GM18519 (cell line): ENCODE measurements at regions not wholly inside any gene's neighbourhood (a gene's known extent, or its start where the extent isn't known, plus 50 kb on each side); places are given as distances from the start of the nearest gene placed in this dataset.

ENCODE experiments used
- ATAC-seq: cut with Tn5 transposase; IDR thresholded peaks from one replicate; pipeline ENCODE4 v1.9.1; 2021; ENCODE audit warnings: mild to moderate bottlenecking, moderate library complexity; ENCODE audit not compliant: unreplicated experiment, low FRiP score

DNA sequence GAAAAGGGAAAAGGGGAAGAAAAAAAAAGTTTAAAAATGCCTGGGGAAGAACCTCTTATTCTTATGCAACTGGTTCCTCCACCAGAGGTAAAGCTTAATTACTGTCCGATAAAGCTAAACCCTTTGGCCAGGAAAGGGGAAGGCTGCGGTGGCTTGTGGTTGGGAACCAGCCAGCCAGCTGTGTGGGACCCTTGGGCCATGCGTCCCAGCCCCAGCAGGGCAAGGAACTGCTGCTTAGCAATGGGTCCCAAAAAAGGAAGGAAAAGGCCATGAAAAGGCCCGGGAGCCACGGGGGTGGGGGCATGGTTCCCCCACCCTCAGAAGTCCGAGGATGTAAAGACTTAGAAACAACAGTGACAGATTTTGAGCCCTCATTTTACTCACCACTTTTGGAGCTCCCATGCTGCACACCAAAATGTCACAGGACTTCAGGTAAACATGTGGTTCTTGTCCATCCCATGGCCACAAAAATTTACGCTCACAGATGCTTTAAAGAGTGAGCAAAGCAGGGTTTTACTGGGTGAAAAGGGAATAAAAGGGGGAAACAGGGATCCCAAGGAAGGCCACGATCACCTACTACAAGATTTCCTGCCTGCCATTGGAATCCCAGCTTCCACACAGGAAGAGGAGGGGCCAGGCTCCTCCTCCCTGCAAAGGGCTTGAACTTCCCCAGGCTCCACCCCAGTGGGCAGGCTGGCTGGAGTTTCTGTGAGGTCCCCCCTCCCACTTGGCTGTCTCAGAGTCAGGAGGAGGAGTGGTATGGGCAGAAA, 1234.7 kb upstream of the GJE1 start:
- no peak for ATAC-seq

- ATAC-seq: no peak
These were observed 1235.4 kb upstream of the GJE1 start for GRCh38 chr6:140897349-140897748.

GRCh38 chr6:140893432-140893831, 1239.3 kb upstream of the GJE1 start:
- no peak for ATAC-seq

DNA sequence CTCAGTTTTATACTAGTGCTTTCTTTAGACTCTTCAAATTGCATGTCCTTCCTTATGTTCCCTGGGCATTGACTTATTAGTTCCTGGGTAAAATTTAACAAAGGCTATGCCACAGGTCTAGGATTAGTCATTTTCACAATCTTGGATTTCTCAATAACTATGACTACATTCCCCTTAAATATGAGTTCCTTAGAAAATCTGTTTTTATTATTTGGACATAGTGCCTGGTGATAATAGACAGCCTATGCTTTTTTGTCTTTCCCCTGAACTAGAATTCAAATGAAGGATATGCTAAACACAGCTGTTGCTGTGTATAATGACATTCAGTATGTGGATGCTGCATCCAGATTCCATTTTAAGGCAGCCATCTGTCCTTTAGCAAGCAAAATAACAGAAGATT, 1252.8 kb upstream of the GJE1 start:
- no peak for ATAC-seq

- no peak for ATAC-seq
These were observed 1258.7 kb upstream of the GJE1 start for GRCh38 chr6:140874066-140874465.

DNA sequence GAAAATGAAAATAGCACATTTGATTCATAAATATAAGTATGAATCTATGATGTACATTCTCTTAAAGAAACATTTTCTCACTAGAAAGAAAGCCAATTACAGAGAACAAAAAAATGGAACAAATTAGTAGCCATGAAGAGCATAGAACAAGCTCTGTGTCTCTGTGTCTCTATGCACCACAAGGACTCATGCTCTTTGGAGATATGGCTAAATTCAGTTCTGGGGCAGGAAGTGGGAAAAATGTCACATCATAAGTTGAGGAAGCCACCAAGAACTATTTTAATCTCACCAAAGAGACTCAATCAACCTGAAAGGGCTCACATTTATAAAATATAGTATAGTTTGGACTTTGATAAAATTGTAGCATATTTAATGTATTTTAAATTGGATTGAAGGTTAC, 1259.8 kb upstream of the GJE1 start:
- no peak for ATAC-seq

DNA sequence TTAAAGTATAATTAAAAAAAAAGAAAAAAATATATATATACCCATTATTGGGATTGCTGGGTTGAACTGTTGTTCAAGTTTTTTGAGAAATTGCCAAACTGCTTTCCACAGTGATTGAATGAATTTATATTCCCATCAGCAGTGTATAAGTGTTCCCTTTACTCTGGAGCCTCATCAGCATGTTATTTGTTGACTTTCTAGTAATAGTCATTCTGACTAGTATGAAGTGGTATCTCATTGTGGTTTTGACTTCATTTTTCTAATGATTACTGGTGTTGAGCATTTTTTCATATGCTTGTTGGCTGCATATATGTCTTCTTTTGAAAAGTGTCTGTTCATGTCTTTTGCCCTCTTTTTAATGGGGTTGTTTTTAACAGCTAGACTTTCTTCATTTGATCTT, 1260.8 kb upstream of the GJE1 start:
- no peak for ATAC-seq

DNA sequence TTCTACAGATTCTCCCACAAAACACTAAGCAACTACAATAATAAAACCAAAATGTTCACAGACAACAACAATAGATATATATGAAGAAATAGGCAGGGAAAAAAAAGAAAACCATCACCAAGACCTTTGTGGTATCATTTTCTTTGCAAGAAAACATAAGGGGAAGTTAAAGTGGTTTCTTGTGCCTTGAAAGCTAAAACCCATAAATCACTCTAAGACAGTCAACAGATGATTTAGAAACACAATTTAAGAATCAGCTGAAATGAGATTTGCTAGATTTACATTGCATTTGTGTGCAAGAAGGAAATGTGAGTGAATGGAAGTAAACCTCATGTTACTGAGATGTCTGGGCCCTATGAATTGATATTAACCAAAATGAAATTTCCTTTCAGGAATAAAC, 1265.4 kb upstream of the GJE1 start:
- ATAC-seq: no peak

DNA sequence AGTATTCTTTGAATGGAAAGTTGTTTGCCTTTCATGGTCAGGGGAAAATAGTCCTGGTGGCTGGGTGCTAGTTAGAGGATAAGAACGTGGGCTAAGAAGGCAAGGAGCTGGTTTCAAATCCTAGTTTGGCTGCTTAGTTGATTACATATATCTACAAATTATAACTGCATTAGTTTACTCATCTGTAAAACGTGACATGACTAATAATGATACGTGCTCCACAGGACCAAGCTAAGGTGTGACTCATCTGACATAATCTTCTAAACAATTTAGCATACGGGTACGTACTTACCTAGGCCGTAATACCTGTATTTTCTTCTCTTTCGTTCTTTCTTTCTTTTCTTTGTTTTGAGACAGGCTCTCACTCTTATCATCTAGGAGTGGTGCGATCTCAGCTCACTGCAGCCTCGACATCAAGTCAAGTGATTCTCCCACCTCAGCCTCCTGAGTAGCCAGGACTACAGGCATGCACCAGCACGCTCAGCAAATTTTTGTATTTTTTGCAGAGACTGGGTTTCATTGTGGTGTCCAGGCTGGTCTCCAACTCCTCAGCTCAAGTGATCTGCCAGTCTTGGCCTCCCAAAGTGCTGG, 1274.2 kb upstream of the GJE1 start:
- ATAC-seq: no peak

- no peak for ATAC-seq
These were observed 1274.9 kb upstream of the GJE1 start for GRCh38 chr6:140857739-140858380.

DNA sequence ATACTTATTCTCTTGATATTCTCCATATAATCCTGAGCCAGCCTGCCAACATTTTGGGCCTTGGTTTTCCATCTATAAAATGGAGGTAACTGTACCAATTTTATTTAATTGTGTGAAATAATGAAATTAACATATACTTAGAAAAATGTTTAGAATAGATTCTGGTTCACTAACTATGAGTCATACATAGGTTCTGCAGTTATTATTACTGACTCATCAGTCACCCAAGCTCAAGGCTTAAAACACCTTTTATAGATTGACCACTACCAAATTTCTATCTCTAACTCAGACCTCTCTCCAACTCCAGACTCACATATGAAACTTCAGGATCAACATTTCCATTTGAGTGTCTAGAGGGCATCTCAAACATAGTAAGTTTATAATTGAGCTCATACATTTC, 1277.2 kb upstream of the GJE1 start:
- no peak for ATAC-seq

GRCh38 chr6:140854318-140854717, 1278.4 kb upstream of the GJE1 start:
- ATAC-seq: no peak

- ATAC-seq: no peak
These were observed 1282.3 kb upstream of the GJE1 start for GRCh38 chr6:140850438-140850837.

GRCh38 chr6:140849456-140849855, 1283.3 kb upstream of the GJE1 start:
- ATAC-seq: no peak

DNA sequence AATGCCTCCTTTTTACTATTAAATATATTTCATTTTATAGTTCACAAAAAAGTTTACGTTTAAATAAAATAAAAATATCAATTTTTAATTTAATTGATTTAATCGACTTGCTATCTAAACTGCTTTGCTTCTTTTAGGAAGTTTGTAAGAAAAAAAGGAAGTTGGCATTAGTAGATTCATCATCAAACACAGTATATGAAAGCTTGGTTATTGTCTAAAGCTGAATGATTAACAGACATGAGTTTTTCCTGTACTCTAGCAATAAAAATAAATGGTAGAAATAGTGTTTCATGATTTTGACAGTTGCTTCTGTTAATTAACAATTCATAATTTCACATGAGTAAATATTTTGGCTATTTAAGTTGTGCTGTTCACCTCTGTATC, 1285.5 kb upstream of the GJE1 start:
- no peak for ATAC-seq

DNA sequence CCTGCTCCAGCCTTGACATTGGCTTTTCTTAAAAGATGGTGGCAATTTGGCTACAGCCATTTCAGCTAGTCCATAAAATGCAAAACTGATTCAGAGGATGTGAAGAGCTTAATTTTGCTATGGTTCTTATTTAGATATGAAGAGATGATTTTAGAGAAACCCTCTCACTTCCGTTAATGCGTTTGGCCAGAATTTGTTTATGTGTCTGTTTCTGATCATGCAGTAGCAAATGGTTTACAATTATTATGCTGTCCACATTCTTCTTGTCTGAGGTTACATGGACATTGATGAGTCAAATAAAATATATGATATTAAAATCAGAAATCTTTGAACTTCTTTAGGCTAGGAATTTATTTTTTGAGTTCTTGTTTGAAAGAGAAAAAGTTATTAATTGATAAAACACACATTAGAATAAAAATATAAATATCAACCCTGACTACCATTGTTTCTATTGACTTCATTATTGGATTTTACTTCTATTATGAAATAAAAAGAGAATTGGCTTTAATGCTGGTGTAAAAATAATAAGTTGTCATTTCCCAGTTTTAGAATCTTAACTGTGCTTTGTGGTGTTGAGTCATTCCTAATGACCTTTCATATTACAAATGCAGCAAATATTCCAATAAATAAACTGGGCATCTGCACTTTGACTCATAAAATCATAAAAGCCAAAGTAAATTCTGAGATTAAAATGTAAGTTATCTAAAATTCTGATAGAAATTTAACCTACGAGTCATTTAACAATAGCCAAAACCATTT, 1286.0 kb upstream of the GJE1 start:
- no peak for ATAC-seq

DNA sequence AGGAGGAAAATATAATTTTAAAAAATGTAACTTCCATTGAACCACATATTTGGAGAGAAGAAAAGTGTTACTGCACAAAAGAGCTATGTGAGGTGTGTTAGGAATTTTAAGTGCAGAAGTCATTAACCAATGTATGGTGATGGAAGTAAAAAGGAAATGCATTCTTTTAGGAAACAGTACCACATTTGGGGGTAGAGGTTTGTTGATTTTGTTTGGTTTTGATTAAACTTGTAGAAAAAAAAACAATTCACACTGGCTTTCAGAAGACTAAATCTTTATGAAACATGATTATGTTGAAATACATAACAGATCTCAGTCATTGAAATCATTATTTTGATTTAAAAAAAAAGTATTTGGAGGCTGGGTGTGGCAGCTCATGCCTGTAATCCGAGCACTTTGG, 1287.0 kb upstream of the GJE1 start:
- ATAC-seq: no peak

DNA sequence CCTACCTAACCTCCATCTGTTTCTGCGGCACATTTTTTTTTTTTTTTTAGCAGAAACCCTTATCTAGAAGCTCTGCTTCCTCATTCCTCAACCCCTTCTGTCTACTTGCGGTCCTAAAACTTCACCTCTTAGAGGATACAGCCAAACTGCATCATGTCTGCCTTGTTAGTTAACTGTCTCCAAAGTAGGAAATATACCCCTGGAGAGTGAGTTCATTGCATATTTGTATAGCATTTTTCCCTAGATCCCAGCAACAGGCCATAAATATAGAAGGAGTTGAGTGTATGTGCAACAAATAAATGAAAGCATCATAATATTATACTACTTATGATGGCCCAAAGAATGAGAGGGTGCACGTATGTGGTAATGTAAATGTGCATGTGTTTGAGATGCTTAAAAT, 1288.6 kb upstream of the GJE1 start:
- no peak for ATAC-seq

DNA sequence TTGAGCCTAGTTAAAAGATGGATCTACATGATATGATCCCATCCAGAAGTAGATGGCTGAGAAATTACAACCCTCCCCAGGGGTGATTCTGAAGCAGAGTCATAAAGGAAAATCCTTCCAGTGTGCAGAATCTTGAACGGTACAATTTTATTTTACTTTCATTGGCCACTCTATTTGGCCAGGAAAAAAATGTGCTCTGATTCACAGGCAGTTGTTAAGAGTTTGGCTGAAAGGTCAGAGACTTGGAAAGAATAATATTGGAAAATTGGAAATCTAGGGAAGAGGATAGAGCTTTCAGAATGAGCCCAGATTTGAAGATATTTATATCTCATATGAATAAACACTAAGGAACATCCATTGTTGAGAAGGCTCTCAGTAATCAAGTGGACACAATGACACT, 1299.3 kb upstream of the GJE1 start:
- no peak for ATAC-seq

GRCh38 chr6:140830666-140831065, 1302.1 kb upstream of the GJE1 start:
- ATAC-seq: no peak

DNA sequence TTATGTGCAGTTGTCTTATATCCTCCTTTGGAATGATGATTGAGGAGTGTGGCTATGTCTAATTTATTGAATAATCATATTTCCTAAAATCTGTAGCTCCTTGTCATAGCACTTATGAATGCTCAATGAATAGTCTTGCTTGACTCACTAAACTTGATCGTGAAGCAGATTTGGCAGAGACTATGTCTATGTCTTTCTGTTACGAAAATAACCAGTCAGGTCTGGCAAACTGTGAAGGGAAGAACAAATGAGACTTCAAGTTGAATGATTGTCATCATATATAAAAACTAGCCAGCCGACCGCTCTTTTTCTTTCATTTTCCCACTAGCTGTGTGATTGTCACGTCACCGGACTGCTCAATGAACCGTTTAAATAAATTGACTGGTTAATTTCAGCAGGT, 1303.9 kb upstream of the GJE1 start:
- ATAC-seq: no peak
